HEK293 (cell line): ENCODE measurements at regions not wholly inside any gene's neighbourhood (a gene's known extent, or its start where the extent isn't known, plus 50 kb on each side); places are given as distances from the start of the nearest gene placed in this dataset.

ENCODE experiments used
- CTCF ChIA-PET: fragments of 350-600 bp; formaldehyde crosslinking; extraction: SDS; loops from one replicate; lab custom pipeline; 2021; ENCODE audit warnings: antibody characterized with exemption; lab: Yijun Ruan, JAX
- POLR2A ChIA-PET: fragments of 300-600 bp; formaldehyde crosslinking; extraction: SDS; loops from one replicate; lab custom pipeline; 2020; ENCODE audit warnings: antibody characterized with exemption, inconsistent platforms; lab: Yijun Ruan, JAX
- H3K27ac ChIP-seq: fragments of 200-500 bp; sonication (Bioruptor generic); 2 replicates; pipeline ENCODE4 v1.5.1; 2014; ENCODE audit warnings: low read depth, low read length, control low read depth, inconsistent platforms; ENCODE audit errors: extremely low read depth
- H3K36me3 ChIP-seq, 2 experiments: fragments of 200-500 bp in 1 of 2; sonication (Bioruptor generic) in 1 of 2; 1 replicate in 1 of 2; 2 replicates in 1 of 2; pipeline ENCODE4 v1.5.1; 2014 to 2017; ENCODE audit warnings: inconsistent platforms in 2 of 2, low read length in 2 of 2; ENCODE audit not compliant: control insufficient read depth in 2 of 2, insufficient read depth in 1 of 2
- H3K4me1 ChIP-seq: fragments of 200-500 bp; sonication (Bioruptor generic); 2 replicates; pipeline ENCODE4 v1.5.1; 2014; ENCODE audit warnings: mild to moderate bottlenecking, low read length, inconsistent platforms; ENCODE audit not compliant: control insufficient read depth, insufficient read depth
- H3K4me3 ChIP-seq: 2 replicates; pipeline ENCODE4 v1.5.1; 2011; ENCODE audit warnings: low read depth, mild to moderate bottlenecking, control low read depth, low read length, moderate library complexity
- H3K9me3 ChIP-seq: fragments of 200-500 bp; sonication (Bioruptor generic); 2 replicates; pipeline ENCODE4 v1.5.1; 2014; ENCODE audit warnings: low read depth, low read length, inconsistent platforms; ENCODE audit not compliant: control insufficient read depth, insufficient read depth
- ATF2 ChIP-seq: fragments of 450-650 bp; formaldehyde crosslinking; IDR thresholded peaks from 2 replicates; pipeline ENCODE4 v1.5.1; 2016; ENCODE audit warnings: missing biosample characterization, missing genetic modification characterization, low read depth
- GLIS1 ChIP-seq: fragments of 450-650 bp; formaldehyde crosslinking; IDR thresholded peaks from 2 replicates; pipeline ENCODE4 v1.5.1; 2016; ENCODE audit warnings: missing biosample characterization, missing genetic modification characterization
- KLF16 ChIP-seq: fragments of 450-650 bp; formaldehyde crosslinking; IDR thresholded peaks from 2 replicates; pipeline ENCODE4 v1.5.1; 2017; ENCODE audit warnings: missing biosample characterization, missing genetic modification characterization
- TRIM28 ChIP-seq: IDR thresholded peaks from 2 replicates; pipeline ENCODE4 v1.6.1; 2011; ENCODE audit warnings: low read length, control low read depth, borderline replicate concordance
- TSHZ1 ChIP-seq: fragments of 450-650 bp; formaldehyde crosslinking; IDR thresholded peaks from 2 replicates; pipeline ENCODE4 v1.5.1; 2016; ENCODE audit warnings: missing biosample characterization, missing genetic modification characterization, borderline replicate concordance
- ZBTB17 ChIP-seq: fragments of 450-650 bp; formaldehyde crosslinking; IDR thresholded peaks from 2 replicates; pipeline ENCODE4 v1.5.1; 2016; ENCODE audit warnings: missing biosample characterization, missing genetic modification characterization
- ZFP3 ChIP-seq: fragments of 450-650 bp; formaldehyde crosslinking; IDR thresholded peaks from 2 replicates; pipeline ENCODE4 v1.5.1; 2016; ENCODE audit warnings: low read depth, missing biosample characterization, missing genetic modification characterization
- ZFP69B ChIP-seq: fragments of 450-650 bp; formaldehyde crosslinking; IDR thresholded peaks from 2 replicates; pipeline ENCODE4 v1.5.1; 2016; ENCODE audit warnings: missing biosample characterization, missing genetic modification characterization
- ZNF202 ChIP-seq: fragments of 450-650 bp; formaldehyde crosslinking; IDR thresholded peaks from 2 replicates; pipeline ENCODE4 v1.5.1; 2016; ENCODE audit warnings: missing biosample characterization, missing genetic modification characterization, borderline replicate concordance
- ZNF335 ChIP-seq: fragments of 450-650 bp; formaldehyde crosslinking; conservative IDR thresholded peaks from 2 replicates; pipeline ENCODE4 v1.5.1; 2016; ENCODE audit warnings: missing biosample characterization, missing genetic modification characterization
- ZNF350 ChIP-seq: fragments of 450-650 bp; formaldehyde crosslinking; IDR thresholded peaks from 2 replicates; pipeline ENCODE4 v1.5.0; 2017; ENCODE audit warnings: missing biosample characterization, mild to moderate bottlenecking, missing genetic modification characterization
- ZNF433 ChIP-seq: fragments of 450-650 bp; formaldehyde crosslinking; IDR thresholded peaks from 2 replicates; pipeline ENCODE4 v1.5.1; 2016; ENCODE audit warnings: missing biosample characterization, missing genetic modification characterization, low read depth
- ZNF488 ChIP-seq: fragments of 450-650 bp; formaldehyde crosslinking; IDR thresholded peaks from 2 replicates; pipeline ENCODE4 v1.5.1; 2016; ENCODE audit warnings: missing biosample characterization, missing genetic modification characterization
- ZNF555 ChIP-seq: fragments of 450-650 bp; formaldehyde crosslinking; conservative IDR thresholded peaks from 2 replicates; pipeline ENCODE4 v1.5.1; 2017; ENCODE audit warnings: missing biosample characterization, mild to moderate bottlenecking, missing genetic modification characterization, inconsistent platforms
- ZNF571 ChIP-seq: fragments of 450-650 bp; formaldehyde crosslinking; IDR thresholded peaks from 2 replicates; pipeline ENCODE4 v1.5.0; 2017; ENCODE audit warnings: missing biosample characterization, missing genetic modification characterization
- ZNF785 ChIP-seq: fragments of 450-650 bp; formaldehyde crosslinking; IDR thresholded peaks from 2 replicates; pipeline ENCODE4 v1.5.1; 2016; ENCODE audit warnings: missing biosample characterization, missing genetic modification characterization
- ZNF792 ChIP-seq: fragments of 450-650 bp; formaldehyde crosslinking; IDR thresholded peaks from 2 replicates; pipeline ENCODE4 v1.5.1; 2016; ENCODE audit warnings: missing biosample characterization, missing genetic modification characterization
- ZNF837 ChIP-seq: fragments of 450-650 bp; formaldehyde crosslinking; IDR thresholded peaks from 2 replicates; pipeline ENCODE4 v1.5.1; 2016; ENCODE audit warnings: missing biosample characterization, missing genetic modification characterization
- TF ChIP-seq, protein P1 (sequence below): fragments of 450-650 bp; formaldehyde crosslinking; IDR thresholded peaks from 2 replicates; pipeline ENCODE4 v1.5.1; 2016; ENCODE audit warnings: missing biosample characterization, missing genetic modification characterization
- TF ChIP-seq, protein P2 (sequence below): fragments of 450-650 bp; formaldehyde crosslinking; IDR thresholded peaks from 2 replicates; pipeline ENCODE4 v1.5.1; 2016; ENCODE audit warnings: missing biosample characterization, missing genetic modification characterization
- TF ChIP-seq, protein P3 (sequence below): fragments of 450-650 bp; formaldehyde crosslinking; IDR thresholded peaks from 2 replicates; pipeline ENCODE4 v1.5.1; 2016; ENCODE audit warnings: missing biosample characterization, missing genetic modification characterization
- TF ChIP-seq, protein P4 (sequence below): fragments of 450-650 bp; formaldehyde crosslinking; IDR thresholded peaks from 2 replicates; pipeline ENCODE4 v1.5.1; 2017; ENCODE audit warnings: missing biosample characterization, missing genetic modification characterization

DNA sequence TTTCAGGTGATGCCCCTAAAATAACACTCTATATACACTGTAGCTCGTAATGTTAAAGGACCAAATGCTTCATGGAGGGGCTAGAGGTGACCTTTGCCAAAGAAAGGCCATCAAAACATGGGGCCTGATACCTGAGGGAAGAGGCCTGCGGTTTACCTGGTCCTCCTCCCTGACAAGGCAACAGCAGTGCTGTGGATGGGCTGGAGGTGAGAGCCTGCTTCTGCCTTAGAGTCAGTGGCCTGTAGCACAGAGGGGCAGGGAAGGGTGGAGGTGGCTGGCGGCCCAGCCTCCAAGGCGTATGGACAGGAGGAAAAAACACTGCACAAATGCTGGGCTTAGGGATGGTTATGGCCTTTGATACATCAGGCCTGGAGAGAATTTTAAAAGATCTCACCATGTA, 137.8 kb upstream of the USP38 start (continued):
- TF ChIP-seq TSHZ1 (tag by site-specific recombination) (no peak), GLIS1 (tag by site-specific recombination) (no peak), ZNF555 (tag by site-specific recombination) (no peak), ZNF335 (tag by site-specific recombination) (no peak), ZNF202 (tag by site-specific recombination) (no peak), ZNF571 (no peak)

GRCh38 chr4:143054971-143055370, 129.7 kb upstream of the USP38 start:
- ChIA-PET CTCF (no interaction called here), POLR2A (interaction anchor here (0.6 kb wide), 1 partner anchor 420 kb away, joined by 3 read pairs; no protein-coding TSS in a partner anchor)
- Histone ChIP-seq H3K36me3 (no peaks in the 10 kb centered on the region), H3K9me3 (no peaks in the 10 kb centered on the region), H3K4me3 (no peak overlapping the region), H3K27ac (no peak overlapping the region), H3K4me1 (no peaks in the 10 kb centered on the region)
- TF ChIP-seq, protein P1, sequence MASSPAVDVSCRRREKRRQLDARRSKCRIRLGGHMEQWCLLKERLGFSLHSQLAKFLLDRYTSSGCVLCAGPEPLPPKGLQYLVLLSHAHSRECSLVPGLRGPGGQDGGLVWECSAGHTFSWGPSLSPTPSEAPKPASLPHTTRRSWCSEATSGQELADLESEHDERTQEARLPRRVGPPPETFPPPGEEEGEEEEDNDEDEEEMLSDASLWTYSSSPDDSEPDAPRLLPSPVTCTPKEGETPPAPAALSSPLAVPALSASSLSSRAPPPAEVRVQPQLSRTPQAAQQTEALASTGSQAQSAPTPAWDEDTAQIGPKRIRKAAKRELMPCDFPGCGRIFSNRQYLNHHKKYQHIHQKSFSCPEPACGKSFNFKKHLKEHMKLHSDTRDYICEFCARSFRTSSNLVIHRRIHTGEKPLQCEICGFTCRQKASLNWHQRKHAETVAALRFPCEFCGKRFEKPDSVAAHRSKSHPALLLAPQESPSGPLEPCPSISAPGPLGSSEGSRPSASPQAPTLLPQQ (tag by site-specific recombination) = no peak
- TF ChIP-seq, protein P2, sequence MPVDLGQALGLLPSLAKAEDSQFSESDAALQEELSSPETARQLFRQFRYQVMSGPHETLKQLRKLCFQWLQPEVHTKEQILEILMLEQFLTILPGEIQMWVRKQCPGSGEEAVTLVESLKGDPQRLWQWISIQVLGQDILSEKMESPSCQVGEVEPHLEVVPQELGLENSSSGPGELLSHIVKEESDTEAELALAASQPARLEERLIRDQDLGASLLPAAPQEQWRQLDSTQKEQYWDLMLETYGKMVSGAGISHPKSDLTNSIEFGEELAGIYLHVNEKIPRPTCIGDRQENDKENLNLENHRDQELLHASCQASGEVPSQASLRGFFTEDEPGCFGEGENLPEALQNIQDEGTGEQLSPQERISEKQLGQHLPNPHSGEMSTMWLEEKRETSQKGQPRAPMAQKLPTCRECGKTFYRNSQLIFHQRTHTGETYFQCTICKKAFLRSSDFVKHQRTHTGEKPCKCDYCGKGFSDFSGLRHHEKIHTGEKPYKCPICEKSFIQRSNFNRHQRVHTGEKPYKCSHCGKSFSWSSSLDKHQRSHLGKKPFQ = no peak
- TF ChIP-seq ZNF433 (tag by site-specific recombination) (no peak), ZNF837 (no peak), ZFP69B (tag by site-specific recombination) (no peak), TRIM28 (no peak), ZNF792 (no peak), ZFP3 (no peak), KLF16 (tag by site-specific recombination) (no peak), ZNF488 (tag by site-specific recombination) (no peak), ATF2 (tag by site-specific recombination) (no peak), ZNF785 (tag by site-specific recombination) (no peak), ZNF350 (tag by site-specific recombination) (no peak), ZBTB17 (no peak)
- TF ChIP-seq, protein P3, sequence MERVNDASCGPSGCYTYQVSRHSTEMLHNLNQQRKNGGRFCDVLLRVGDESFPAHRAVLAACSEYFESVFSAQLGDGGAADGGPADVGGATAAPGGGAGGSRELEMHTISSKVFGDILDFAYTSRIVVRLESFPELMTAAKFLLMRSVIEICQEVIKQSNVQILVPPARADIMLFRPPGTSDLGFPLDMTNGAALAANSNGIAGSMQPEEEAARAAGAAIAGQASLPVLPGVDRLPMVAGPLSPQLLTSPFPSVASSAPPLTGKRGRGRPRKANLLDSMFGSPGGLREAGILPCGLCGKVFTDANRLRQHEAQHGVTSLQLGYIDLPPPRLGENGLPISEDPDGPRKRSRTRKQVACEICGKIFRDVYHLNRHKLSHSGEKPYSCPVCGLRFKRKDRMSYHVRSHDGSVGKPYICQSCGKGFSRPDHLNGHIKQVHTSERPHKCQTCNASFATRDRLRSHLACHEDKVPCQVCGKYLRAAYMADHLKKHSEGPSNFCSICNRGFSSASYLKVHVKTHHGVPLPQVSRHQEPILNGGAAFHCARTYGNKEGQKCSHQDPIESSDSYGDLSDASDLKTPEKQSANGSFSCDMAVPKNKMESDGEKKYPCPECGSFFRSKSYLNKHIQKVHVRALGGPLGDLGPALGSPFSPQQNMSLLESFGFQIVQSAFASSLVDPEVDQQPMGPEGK (tag by site-specific recombination) = no peak
- TF ChIP-seq, protein P4, sequence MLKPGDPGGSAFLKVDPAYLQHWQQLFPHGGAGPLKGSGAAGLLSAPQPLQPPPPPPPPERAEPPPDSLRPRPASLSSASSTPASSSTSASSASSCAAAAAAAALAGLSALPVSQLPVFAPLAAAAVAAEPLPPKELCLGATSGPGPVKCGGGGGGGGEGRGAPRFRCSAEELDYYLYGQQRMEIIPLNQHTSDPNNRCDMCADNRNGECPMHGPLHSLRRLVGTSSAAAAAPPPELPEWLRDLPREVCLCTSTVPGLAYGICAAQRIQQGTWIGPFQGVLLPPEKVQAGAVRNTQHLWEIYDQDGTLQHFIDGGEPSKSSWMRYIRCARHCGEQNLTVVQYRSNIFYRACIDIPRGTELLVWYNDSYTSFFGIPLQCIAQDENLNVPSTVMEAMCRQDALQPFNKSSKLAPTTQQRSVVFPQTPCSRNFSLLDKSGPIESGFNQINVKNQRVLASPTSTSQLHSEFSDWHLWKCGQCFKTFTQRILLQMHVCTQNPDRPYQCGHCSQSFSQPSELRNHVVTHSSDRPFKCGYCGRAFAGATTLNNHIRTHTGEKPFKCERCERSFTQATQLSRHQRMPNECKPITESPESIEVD (tag by site-specific recombination) = no peak
